ENCODE measurements at regions not wholly inside any gene's neighbourhood (a gene's known extent, or its start where the extent isn't known, plus 50 kb on each side); places are given as distances from the start of the nearest gene placed in this dataset.

- Histone ChIP-seq H3K27ac (no peak overlapping the region), H3K4me1 (peaks cover 0 to 4% (median 0%) of the 10 kb centered on the region in 3 donors), H3K4me3 (no peak overlapping the region), H3K9me3 (no peaks in the 10 kb centered on the region), H3K27me3 (no peaks in the 10 kb centered on the region), H3K36me3 (no peaks in the 10 kb centered on the region)
- TF ChIP-seq POLR2A (IDR thresholded peaks at IDR 0.05) (no peak), CTCF (IDR thresholded peaks at IDR 0.05) (no peak)
- DNase-seq, result no peak
- intact Hi-C loops (cut with DNase I), result no loop called here
- WGBS, 2 donors, result 58 to 71% methylated on average over 2 of the region's 2 CpGs
Observed at GRCh38 chr6:141472162-141472928, 660.4 kb upstream of the GJE1 start.

DNA sequence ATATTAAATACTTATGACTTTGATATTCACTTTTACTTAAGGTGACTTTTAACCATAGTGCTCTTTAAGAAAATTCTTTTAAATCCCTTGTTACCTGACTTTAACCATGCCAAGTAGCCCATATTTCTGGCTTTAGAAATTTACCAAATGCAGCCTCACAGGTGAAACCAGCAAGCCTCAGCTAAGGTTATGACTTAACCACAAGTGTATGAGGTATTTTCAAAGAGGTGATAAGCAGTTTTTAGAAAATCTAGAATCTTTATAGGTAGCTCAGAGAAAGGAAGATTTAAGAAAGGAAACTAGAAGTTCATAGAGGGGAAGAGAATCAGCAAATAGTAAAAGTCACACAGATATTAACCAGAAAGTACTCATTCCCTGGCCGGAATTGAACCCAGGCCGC lies 661.9 kb upstream of the GJE1 start:
- intact Hi-C loops (cut with DNase I), result no loop called here
- Histone ChIP-seq H3K27me3 (no peaks in the 10 kb centered on the region), H3K4me1 (peaks cover 0 to 12% (median 0%) of the 10 kb centered on the region in 3 donors), H3K36me3 (no peaks in the 10 kb centered on the region), H3K9me3 (no peaks in the 10 kb centered on the region), H3K27ac (no peak overlapping the region), H3K4me3 (no peak overlapping the region)
- no peak for DNase-seq
- TF ChIP-seq POLR2A (IDR thresholded peaks at IDR 0.05), result no peak
- TF ChIP-seq CTCF (IDR thresholded peaks at IDR 0.05), result no peak
- 93 to 94% methylated on average over 2 of the region's 2 CpGs for WGBS, 2 donors

- peaks cover 0 to 17% (median 0%) of the 10 kb centered on the region in 3 donors for H3K4me1 ChIP-seq
- no peaks in the 10 kb centered on the region for H3K36me3 ChIP-seq
- TF ChIP-seq CTCF (IDR thresholded peaks at IDR 0.05), result no peak
- TF ChIP-seq POLR2A (IDR thresholded peaks at IDR 0.05), result no peak
- no peak overlapping the region for H3K4me3 ChIP-seq
- no peaks in the 10 kb centered on the region for H3K27me3 ChIP-seq
- intact Hi-C loops (cut with DNase I), result no loop called here
- no peak overlapping the region for H3K27ac ChIP-seq
- no peaks in the 10 kb centered on the region for H3K9me3 ChIP-seq
- no peak for DNase-seq
Observed at GRCh38 chr6:141467881-141468280, 664.8 kb upstream of the GJE1 start.

DNA sequence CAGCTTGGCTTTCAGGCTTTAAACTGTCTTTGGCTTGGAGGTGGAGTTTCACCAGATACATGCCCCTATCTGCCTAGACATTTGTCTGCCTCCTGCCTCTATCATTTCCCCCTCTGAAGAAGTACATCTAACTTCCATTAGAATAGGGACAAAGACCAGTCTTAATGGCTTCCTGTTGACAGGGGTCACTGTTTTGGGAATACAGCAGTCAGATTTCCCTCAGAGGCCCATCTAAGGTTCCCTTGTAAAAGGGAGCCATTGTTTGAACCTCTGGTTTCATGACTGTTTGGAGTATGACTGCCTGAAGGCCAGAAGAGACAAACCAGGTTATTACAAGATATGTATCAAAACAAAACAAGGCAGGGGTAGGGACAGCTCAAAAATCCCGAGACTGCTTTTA lies 665.7 kb upstream of the GJE1 start:
- H3K27ac ChIP-seq, result no peak overlapping the region
- no peaks in the 10 kb centered on the region for H3K27me3 ChIP-seq
- H3K4me1 ChIP-seq, result peaks cover 0 to 17% (median 0%) of the 10 kb centered on the region in 3 donors
- intact Hi-C loops (cut with DNase I), result no loop called here
- 73 to 88% methylated on average over 1 of the region's 1 CpG for WGBS, 2 donors
- no peaks in the 10 kb centered on the region for H3K36me3 ChIP-seq
- H3K9me3 ChIP-seq, result no peaks in the 10 kb centered on the region
- H3K4me3 ChIP-seq, result no peak overlapping the region
- no peak for TF ChIP-seq CTCF (IDR thresholded peaks at IDR 0.05)
- TF ChIP-seq POLR2A (IDR thresholded peaks at IDR 0.05), result no peak
- DNase-seq, result no peak

DNA sequence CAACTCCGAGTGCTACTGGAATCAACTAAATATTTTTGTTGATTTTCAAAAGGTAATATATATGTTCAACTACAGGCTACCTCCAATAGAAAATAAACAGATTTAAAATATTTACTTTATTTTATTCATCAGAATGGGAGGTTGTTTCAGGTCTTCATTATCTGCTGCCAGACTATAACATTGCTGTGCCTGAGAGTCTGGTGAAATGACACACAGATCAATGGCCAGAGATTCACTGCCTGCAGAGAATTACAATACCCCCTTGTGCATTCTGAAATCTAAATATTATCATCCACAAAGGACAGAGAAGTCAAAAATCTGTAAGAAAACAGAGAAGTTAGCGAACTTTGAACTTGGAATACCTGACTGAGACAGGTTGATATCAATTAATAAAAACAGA lies 667.8 kb upstream of the GJE1 start:
- Histone ChIP-seq H3K9me3 (no peaks in the 10 kb centered on the region), H3K4me1 (peaks cover 0 to 17% (median 0%) of the 10 kb centered on the region in 3 donors), H3K27ac (no peak overlapping the region), H3K4me3 (no peak overlapping the region), H3K27me3 (no peaks in the 10 kb centered on the region), H3K36me3 (no peaks in the 10 kb centered on the region)
- intact Hi-C loops (cut with DNase I), result no loop called here
- no peak for DNase-seq
- TF ChIP-seq POLR2A (IDR thresholded peaks at IDR 0.05) (no peak), CTCF (IDR thresholded peaks at IDR 0.05) (no peak)
- WGBS, 2 donors, result 84 to 87% methylated on average over 2 of the region's 2 CpGs
